Bronchial epithelial cell (primary cell): ENCODE measurements at regions not wholly inside any gene's neighbourhood (a gene's known extent, or its start where the extent isn't known, plus 50 kb on each side); places are given as distances from the start of the nearest gene placed in this dataset.
A peak's percentile ranks its signal among the peaks of the same experiment; 100 is the strongest.

Experiments
- DNase-seq: peaks from one replicate; pipeline ENCODE4 v3.0.0-alpha.2; 2010; ENCODE audit warnings: low read depth
- FAIRE-seq: peaks from 2 replicates; lab custom pipeline; 2011; peaks lifted over from hg19 to GRCh38; lab: Jason Lieb, UNC
- H3K27me3 ChIP-seq: 2 replicates; pipeline ENCODE4 v1.5.1; 2011; ENCODE audit warnings: low read length; ENCODE audit not compliant: control insufficient read depth, insufficient read depth
- H3K36me3 ChIP-seq: 2 replicates; pipeline ENCODE4 v1.5.1; 2011; ENCODE audit warnings: low read length; ENCODE audit not compliant: control insufficient read depth, insufficient read depth
- H3K4me3 ChIP-seq: 2 replicates; pipeline ENCODE4 v1.5.1; 2011; ENCODE audit warnings: mild to moderate bottlenecking, low read depth, low read length, control low read depth
- CTCF ChIP-seq: IDR thresholded peaks from 2 replicates; pipeline ENCODE4 v1.5.1; 2011; ENCODE audit warnings: mild to moderate bottlenecking, moderate library complexity, low read length, control low read depth, inconsistent platforms; ENCODE audit not compliant: insufficient read depth, severe bottlenecking

DNA sequence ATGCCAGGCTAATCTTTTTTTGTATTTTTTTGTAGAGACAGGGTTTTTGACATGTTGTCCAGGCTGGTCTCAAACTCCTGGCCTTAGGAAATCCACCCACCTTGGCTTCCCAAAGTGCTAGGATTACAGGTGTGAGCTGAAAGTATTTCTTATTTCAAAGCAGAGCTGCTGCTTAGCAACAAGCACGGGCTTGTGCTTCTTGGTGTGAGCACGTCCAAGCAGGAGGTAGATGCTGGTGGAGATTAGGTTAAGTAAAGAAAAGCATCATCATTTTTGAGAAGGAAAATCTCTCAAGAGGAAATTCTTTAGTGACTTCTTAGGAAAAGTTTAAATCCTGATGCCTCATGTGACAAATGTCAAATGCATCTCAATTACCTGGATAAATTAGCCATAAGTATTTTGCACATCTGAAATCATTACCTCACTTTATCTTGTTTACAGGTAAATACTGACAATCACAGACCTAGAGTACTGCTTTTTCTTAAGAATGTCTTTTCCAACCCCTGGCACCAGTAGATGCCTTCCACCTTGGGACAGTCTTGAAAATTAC, 431.8 kb upstream of the FZD8 start:
- no peaks in the 10 kb centered on the region for H3K36me3 ChIP-seq
- no peaks in the 10 kb centered on the region for H3K27me3 ChIP-seq
- peak; percentile 62 for DNase-seq
- no peak for FAIRE-seq
- TF ChIP-seq CTCF, result no peak
- no peak overlapping the region for H3K4me3 ChIP-seq

DNA sequence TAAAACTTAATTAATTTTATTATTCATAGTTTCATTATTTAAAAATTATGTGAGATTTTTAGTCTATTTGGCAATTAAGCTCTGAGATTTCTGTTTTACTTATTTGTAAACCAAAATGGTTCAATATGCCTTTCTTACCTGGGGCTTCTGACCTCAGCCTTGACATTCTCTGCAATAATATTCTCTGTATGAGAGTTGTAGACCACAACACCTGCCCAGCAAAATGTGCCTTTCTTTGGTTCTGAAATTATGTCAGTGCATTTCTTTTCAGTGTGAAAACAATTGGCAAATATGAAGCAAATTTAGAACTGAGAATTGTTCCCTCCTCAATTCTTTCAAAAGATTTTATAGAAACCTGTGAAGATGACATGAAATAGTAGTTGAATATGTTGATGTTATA, 426.4 kb upstream of the FZD8 start:
- no peak for DNase-seq
- FAIRE-seq, result no peak
- TF ChIP-seq CTCF, result no peak

DNA sequence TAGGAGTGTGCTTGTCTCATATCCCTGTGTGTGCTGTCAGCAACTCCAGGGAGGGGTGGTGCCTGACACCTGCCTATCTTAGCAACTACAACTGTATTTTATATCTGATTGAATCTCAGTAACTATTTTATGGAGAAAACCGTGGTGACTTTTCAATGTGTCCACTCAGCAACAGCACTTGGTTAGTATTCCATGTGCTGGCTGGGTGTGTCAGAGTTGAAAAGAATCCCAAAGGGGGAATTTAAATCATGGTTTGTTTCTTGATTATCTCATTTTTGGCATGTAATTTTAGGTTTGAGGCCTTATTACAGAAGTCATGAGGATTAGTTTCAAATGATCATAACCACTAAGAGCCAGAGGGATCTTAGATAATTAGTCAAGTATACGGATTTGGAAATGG, 425.7 kb upstream of the FZD8 start:
- Histone ChIP-seq H3K27me3 (peaks cover 2% of the 10 kb centered on the region), H3K36me3 (no peaks in the 10 kb centered on the region), H3K4me3 (no peak overlapping the region)
- FAIRE-seq, result no peak
- TF ChIP-seq CTCF, result no peak
- DNase-seq, result no peak

More for the DNA sequence above, 426.4 kb upstream of the FZD8 start:
- H3K27me3 ChIP-seq, result peaks cover under 1% of the 10 kb centered on the region
- H3K36me3 ChIP-seq, result no peaks in the 10 kb centered on the region
- no peak overlapping the region for H3K4me3 ChIP-seq

GRCh38 chr10:36066850-36067249, 424.8 kb upstream of the FZD8 start:
- no peak for TF ChIP-seq CTCF
- FAIRE-seq, result no peak
- H3K4me3 ChIP-seq, result no peak overlapping the region

DNA sequence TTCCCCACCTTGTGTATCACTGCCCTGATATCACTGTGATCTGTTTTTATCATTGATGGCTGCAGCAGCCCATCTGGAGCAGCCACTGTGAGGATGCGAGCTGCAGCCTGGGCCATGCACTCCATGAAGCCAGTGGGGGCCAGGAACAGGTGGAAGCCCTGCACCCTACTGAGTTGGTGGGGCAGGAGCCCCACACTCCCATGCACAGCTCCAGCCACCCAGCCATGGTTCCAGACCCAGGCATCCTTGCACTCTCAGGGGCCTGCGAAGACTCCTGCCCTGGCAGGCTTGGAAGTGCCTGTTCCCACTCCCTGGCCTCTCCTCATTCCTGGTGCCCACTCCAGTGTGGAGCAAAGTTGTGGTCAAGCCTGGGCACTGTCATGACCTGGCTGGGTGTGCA, 424.0 kb upstream of the FZD8 start:
- DNase-seq (no peak), FAIRE-seq (no peak)
- Histone ChIP-seq H3K27me3 (peaks cover 2% of the 10 kb centered on the region), H3K4me3 (no peak overlapping the region), H3K36me3 (no peaks in the 10 kb centered on the region)
- TF ChIP-seq CTCF, result no peak

More at GRCh38 chr10:36066850-36067249, 424.8 kb upstream of the FZD8 start:
- Histone ChIP-seq H3K27me3 (peaks cover 2% of the 10 kb centered on the region), H3K36me3 (no peaks in the 10 kb centered on the region)
- no peak for DNase-seq

DNA sequence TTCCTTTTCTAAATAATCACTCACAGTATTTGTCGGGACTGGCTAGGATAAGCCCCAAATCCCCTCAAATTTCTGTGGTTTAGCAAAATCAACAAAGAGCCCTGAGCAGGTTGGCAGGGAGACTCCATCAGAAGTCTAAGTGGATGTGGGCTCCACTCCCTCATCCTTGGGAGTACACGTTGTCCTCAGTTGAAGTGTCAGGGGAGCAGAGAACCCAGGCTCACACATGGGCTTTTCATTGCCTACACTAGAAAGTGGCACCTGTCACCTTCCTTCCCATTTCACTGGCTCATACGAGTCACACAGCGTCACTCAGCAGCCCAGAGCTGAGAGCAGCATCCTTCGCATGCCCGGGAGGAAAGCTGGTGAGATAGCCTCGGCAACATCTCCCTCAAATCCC, 421.3 kb upstream of the FZD8 start:
- no peak for FAIRE-seq
- no peak for DNase-seq
- H3K4me3 ChIP-seq, result no peak overlapping the region
- no peaks in the 10 kb centered on the region for H3K36me3 ChIP-seq
- H3K27me3 ChIP-seq, result peaks cover 2% of the 10 kb centered on the region
- TF ChIP-seq CTCF, result no peak
